HG02798 (cell line): ENCODE measurements at regions not wholly inside any gene's neighbourhood (a gene's known extent, or its start where the extent isn't known, plus 50 kb on each side); places are given as distances from the start of the nearest gene placed in this dataset.

Experiments
- ATAC-seq: cut with Tn5 transposase; IDR thresholded peaks from one replicate; pipeline ENCODE4 v1.9.1; 2021; ENCODE audit warnings: mild to moderate bottlenecking; ENCODE audit not compliant: unreplicated experiment, poor library complexity

DNA sequence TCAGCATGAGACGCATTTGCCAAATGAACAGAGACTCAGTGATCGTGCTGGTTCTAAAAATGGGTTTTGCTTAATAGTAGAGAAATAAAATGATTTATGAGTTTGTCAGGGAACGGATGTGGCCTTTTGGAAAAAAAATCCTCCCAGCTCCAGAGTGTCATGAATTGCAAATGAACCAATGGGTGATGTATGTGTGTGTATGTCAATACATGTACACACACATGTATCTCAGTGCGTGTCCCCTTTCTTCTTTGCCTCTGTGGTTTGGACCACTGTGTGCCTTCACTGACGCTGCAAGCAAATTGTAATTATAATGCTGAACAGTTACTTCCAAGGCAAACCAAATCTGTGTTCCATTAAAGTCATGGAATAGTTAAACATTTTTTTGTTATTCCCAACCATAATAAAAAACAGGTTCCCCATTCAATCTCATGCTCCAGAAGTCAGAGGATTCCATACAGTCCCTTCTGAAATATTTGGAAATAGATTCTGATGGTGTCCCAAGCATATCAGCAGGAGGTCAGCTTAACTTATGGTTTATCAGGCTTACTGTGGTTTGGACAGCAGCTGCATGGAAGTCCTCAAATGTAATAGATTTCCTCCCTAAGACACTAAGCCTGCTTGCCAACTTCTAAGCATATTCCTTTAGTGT is 630.5 kb downstream of the ACTL7B start:
- no peak for ATAC-seq

DNA sequence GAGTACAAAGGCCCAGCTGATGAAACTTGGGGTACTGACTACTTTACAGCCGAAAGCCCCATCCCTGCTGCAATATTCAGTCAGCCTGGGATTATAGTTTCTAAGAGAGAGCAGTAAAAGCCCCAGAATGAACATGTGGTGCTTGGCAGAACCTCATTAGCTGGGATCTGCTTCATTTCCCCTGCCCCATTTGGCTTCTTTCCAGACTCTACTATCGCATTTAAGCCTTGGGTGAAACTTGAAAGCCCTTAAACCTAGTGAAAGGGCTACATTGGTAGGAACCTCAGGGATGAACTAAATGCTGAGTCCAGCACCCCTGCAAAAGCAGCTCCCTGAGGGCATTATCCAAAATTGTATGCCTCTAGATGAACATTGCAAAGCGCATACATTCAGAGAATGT is 631.1 kb downstream of the ACTL7B start:
- ATAC-seq = no peak

DNA sequence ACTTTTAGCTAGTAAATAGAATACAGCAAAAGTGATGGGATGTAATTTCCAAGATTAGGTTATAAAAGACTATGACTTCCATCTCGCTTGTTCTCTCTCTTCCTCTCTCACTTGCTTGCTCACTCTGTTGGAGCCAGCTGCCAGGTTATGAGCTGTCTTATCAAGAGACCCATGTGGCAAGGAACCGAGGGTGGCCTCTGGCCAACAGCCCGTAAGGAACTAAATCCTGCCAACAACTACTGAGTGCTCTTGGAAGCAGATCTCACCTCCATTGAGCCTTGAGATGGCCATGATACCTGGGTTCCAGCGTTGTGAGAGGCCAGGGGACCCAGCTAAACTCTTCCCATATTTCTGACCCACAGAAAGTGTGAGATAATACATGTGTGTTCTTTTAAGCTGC is 636.1 kb downstream of the ACTL7B start:
- ATAC-seq = no peak

DNA sequence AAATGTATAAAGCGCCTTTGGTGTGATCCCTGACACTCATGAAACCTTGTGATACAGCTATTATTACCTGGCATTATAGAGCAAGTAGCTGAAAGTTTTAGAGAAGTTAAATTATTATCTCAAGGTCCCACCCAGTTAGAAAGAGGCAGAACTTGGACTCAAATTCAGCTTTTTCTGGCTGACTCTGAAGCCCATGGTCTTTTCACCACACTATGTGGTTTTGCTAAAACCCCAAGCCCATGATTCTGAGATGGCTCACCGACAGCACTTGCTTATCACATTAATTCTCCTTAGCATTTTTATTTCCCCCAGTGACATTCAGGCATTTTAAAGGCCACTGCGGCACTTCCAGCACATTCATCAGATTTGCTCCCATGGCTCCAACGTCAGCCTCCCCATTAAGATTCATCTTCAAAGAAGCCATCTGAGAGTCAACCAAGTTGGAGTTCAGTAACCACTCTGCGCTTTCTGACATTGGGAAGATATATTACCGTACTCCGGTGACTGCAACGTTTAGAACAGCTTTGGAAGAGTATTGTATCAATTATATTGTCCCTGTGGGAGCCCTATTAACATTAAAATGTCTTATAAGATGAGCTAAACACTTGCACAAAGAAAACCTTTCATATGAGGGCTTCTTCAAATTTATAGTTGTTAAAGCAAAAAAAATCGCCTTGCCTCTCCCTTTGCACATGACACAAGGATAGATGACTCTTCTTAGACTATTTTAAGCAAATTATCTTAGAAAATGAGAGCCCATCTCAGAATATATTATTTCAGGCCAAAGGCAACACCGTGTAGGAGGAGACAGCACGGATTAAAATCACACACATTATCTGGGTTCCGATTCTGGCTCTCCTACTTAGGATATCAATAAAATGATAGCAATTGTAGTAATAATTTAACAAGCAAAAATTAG is 638.1 kb downstream of the ACTL7B start:
- ATAC-seq = no peak

DNA sequence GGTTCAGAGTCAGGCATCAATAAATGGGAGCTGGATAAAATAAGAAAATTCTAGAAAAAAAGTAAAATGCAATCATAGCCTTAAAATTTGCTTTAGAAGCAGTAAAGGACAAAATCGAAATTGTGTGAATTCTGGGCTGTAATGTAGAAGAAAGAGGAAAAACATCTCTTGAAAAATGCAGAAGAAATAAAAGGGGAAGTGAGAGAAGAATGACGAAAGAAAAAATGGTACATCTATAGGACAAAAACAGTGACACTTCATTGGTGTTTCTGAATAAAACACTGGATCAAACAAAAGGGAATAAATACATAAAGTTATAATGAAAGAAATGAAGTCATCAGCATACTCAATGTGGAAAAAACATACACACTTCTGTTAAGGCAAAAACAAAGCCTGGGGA is 642.3 kb downstream of the ACTL7B start:
- ATAC-seq = no peak

DNA sequence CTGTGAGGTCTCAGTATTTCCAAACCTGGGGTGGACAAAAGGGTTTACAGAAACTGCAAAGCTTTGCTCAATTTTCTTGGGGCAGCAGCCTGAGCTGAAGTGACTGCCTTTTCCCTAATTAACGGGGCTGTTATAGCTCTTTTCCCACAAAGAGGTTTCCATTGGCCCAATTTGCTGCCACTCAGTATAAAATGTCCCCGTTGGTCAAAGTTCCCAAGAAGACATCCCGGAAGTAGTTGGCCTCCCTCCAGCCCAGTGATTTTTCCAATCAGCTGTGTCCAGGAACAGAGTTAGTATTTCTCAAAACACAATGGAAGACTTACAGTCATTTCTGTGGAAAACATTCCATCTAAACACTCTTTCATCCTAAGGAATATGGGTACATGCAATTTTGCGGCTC is 643.6 kb downstream of the ACTL7B start:
- ATAC-seq = no peak

DNA sequence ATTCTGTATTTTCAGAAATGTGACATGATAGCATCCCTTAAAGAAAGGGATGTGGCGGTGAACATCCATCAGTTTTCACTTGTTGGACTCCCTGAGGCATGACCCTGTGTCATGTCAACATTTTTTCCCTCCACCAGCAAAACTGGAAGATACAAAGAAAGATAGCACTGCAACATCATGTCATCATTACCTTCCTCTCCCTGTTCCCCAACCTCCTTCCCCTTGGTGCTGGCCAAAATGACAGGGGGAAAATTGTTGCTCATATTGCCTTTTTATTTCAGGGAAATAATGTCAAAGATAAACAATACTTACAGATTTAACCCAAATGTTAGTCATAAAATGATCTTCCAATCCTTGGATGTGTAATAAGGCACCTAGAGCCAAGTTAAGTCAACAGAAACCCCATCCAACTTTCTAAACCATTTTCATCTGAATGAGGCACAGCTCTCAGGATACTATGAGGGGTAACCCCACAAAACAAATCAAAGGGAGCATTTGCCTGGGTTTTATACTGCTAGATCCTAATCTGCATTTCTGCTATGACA is 644.3 kb downstream of the ACTL7B start:
- no peak for ATAC-seq

DNA sequence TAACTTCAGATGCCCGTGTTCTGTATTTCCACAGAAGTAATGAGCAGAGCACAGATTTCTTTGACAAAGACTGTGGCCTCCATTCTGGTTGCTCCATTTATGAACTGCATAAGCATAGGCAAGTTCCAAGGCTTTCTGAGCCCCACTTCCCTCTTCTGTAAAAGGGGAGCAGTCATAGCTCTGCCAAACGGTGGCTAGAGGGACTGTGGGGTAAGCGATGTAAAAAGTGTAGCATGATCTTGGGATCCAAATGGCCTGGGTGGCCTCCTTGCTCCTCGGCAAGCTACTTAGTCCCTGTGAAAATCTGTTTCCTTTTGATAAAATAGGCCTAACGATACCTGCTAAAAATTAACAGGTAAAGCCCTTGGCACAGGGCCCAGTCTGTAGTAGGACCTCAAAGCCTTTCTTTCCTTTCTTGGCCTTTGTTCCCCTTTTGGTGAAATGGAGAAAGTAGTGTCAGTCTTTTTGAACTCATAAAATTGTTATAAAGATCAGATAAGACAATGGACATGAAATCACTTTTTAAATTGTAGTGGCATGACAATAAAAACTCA is 646.6 kb downstream of the ACTL7B start:
- ATAC-seq = no peak

DNA sequence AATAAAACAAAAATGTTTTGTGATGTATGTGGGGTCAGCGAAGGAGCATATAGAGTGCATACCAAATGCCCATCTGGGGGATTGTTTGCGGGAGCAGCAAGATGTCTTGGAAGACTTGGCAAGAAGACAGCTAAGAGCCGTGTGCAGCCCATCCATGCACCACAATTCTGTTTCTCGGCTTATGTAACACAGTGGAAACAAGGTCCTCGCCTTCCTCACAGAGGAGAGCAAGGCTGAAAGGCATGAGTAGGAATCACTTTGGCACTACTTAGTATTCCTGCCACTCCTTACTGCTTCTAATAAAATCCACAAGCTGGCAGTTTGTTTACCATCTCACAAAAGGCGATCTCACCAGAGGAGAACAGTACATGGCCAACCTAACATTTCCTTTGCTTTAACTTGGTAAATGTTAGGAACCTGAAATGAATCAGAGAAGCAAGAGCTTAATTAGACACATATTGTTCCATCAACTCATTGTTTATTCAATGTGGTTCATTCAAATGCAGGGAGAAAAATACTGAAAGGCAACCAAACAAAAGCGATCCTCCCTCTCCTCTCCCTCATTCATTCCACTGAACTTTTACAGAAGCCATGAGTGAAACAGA is 648.1 kb downstream of the ACTL7B start:
- ATAC-seq = no peak

DNA sequence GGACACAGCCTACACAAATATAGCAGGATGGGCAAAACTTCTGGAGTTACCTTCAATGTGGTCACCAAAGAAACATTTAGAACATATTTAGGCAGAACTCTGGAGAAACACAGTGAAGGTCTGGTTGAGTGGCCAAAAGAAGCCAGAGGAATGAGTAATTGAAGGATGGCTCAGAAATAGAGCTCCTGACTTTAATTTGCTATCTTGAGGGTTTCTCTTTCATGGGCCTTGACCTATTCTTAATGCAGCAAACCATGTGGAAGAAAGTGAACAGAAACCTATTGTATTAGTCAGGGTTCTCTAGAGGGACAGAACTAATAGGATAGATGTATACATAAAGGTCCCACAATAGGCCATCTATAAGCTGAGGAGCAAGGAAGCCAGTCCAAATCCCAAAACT is 650.5 kb downstream of the ACTL7B start:
- ATAC-seq = no peak

DNA sequence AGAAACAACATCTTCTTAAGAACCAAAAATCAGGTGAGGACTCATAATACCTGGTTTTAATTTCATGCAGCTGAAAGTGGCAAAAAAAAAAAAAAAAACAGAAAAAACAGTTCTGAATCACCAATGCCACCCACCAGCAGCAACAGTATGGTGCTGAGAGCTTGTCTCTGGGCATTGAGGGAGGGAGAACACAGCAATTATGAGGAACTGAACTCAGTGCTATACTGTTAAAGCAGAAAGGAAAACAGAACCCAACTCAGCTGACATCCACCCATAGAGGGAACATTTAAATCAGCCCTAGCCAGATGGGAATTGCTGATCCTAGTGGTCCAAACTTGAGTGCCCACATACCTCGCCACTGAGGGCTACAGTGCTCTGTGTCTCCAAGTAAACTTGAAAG is 657.9 kb downstream of the ACTL7B start:
- ATAC-seq = no peak

DNA sequence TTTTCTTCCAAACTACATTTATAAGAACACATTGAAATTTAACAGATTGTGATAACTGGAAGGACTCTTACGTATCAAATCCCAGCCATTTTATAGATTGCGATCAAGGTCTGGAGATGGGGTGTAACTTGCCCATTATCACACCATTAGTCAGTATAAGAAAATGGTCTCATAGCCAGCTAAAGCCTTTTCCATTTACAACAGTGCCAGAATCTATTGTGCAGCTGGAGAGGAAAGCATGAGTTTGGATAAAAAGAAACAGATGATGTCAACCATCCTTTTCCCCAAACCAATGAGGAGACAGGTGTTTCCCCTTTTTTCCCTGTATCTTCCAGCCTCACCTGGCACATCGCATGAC is 658.8 kb downstream of the ACTL7B start:
- ATAC-seq = no peak

DNA sequence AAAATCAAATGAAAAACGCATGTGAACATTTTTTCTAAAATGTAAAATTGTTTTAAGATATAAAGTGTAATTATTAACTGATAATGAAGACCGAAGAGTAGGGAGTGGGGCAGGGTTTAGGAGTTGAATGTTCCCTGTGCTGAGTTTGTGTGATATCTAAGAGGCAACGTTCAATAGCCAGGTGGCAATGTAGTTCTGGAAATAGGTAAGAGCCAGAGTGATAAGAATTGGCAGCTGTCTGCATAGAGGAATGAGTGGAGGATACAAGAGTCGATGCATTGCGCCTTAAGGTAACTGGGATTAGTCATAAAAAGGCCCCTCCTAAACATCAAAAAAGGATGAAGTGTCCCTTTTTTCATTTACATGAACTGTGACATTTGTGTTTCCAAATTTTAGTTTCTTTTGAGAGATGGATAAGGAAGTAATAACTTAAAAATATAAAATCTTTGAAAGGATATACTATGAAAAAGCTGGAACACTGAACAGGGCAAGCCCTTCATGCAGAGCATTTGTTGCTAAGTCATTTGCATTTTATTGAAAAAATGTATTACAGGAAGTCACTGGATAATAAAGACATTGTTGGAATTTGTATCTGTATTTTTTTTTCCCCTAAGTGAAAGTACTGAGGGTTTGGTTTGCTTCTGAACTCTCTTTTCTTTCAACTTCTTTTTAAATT is 659.3 kb downstream of the ACTL7B start:
- no peak for ATAC-seq

DNA sequence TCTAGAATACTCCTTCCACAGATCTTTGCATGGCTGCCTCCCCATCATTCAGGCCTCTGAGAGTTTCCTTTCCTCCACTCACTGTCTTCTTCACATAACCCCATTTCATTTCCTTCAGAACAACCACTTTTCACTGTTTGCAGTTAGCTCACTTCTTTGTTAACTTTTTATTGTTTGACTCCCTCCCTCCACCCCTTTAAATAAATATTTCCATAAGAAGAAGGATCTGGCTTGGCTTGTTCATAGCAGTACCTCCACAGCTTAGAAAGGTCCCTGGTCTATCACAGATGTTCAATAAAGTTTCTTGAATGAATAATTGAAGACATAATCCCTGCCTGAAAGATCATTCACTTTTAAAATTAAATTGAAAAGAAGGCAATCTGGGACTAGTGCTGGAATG is 661.6 kb downstream of the ACTL7B start:
- no peak for ATAC-seq

DNA sequence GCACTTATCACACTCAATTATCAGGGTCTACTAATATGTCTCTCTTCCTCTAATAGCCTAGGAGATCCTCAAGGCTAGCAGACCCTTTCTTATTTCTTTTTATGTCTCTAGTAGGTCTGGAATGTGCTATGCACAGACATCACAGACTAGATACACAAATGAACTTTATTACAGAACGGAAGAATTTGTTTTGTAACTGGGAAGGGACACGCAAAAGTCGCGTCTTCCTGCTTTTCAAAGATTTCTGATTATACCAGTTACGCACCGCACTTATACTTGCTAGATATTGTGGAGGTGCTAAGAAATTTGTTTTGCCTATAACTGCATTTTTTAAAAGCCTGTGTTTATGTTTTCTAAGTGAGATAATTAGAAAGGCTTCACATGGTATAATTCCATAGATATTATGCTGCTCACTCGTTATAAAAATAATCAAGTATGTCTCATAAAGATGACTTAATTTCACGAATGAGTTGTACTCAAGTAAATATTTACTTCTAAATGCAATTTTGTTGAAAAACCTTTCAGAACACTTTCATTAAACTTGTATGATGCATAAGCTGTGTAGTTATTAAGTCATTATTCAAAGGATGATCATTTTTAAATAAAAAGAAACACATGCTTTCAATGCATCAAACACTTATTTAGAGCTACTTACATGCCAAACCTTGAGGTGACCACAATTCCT is 662.6 kb downstream of the ACTL7B start:
- no peak for ATAC-seq

DNA sequence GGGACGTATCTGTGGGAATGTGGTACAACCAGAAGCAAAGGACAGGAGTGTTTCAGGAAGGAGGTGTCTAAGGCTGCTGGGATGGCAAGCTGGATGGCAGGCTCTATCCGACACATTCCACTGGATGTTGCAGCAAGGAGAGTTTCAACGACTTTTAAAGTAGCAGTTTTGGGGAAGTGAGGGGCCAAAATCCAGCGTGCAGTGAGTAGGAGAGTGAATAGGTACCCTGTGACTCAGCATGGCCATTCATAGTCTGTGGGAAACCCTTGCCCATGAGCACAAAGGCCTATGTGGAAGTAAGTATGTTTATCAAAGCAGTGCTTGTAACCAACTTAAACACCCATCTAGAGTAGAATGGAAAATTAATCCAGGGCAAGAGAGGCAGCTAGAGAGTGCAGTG is 664.7 kb downstream of the ACTL7B start:
- ATAC-seq = no peak

DNA sequence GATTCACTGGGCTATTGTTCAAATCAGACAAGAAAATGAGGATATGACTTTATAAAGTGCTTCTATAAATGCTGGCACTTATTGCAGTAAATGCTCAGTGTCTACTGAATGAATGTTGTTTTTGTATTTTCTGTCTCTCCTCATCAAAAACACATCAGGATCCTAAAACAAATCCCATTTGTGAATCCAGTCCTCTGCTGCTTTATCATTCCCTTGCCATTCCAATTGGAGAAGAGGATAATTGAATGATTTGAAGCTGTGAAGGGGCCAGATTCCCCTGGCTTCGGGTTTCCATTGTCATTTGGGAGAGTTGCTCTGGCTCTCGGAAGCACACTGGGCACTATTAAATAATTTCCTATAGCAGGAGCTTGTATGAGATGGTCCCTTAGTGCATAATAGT is 666.8 kb downstream of the ACTL7B start:
- no peak for ATAC-seq

DNA sequence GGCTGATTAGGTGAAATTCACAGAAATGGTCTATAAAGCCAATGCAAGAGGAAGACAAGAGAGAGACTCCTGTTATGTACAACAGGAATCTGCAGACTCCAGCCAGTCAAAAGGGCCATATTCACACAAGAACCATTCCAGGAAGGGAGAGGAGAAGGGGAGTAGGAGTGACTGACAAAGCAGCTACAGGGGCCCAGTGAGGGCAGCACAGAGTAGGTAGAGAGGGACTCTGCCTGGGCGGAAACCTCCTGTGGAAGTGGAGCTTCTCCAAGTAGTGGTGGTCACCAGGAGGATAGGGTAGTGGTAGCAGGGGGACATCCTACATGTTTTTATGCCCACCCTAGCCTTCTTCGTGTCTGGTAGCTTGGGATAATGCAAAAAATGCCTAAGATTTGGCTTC is 667.3 kb downstream of the ACTL7B start:
- ATAC-seq = no peak

DNA sequence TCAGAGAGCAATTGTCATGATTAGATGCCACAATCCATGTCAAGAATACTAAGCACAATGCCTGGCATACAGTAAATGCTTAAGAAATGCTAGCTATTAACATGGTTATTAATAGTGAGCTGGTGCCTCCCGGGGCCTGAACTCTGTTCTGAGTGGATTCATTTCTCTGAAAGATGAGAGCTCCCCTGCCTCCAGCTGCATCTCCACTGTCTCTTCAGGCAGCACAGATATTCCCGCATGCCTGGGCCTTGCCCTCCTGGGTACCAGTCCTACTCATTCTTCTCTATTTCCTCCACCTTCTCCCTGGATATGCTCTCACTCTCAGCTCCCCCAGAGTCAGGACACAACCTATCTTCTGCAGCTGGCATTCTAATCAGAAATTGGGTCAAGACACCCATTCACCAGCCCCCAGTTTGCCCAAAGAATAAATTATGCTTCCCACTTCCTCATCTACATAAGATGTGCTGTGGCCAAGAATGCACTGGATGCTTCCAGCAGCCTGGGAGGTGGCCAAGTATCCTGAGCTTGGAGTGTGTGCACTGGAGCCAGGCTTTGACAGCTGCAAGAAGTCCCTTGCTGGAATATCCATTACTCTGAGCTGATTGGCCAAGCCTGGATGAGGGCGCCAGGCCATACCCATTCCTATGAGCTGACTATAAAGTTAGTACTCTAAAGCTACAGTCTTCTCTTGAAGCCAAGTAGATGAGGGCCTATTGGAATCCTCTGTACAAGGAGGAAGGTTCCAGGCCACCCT is 669.0 kb downstream of the ACTL7B start:
- no peak for ATAC-seq
